ENCODE measurements at regions not wholly inside any gene's neighbourhood (a gene's known extent, or its start where the extent isn't known, plus 50 kb on each side); places are given as distances from the start of the nearest gene placed in this dataset.

GRCh38 chr4:66804979-66805378, 740.3 kb downstream of the CENPC start:
- no peak for TF ChIP-seq TAF1 (IDR thresholded peaks at IDR 0.05; ENCODE audit: low read depth, low read length)
- TF ChIP-seq POLR2AphosphoS5 (IDR thresholded peaks at IDR 0.05; ENCODE audit: low read depth, low read length) = no peak
- no peak for TF ChIP-seq PAX5 (IDR thresholded peaks at IDR 0.05; ENCODE audit: insufficient read depth, low read length, severe bottlenecking)
- TF ChIP-seq POU2F2 (IDR thresholded peaks at IDR 0.05; ENCODE audit: low read depth, low read length) = no peak
- TF ChIP-seq POLR2A (IDR thresholded peaks at IDR 0.05; ENCODE audit: low read depth, low read length) = no peak
- TF ChIP-seq SPI1 (IDR thresholded peaks at IDR 0.05; ENCODE audit: low read depth, low read length) = no peak
